GM20000 (cell line): ENCODE measurements at regions not wholly inside any gene's neighbourhood (a gene's known extent, or its start where the extent isn't known, plus 50 kb on each side); places are given as distances from the start of the nearest gene placed in this dataset.

Experiments
- DNase-seq: peaks from one replicate; pipeline ENCODE4 v3.0.0; 2012; ENCODE audit warnings: low spot score
- CTCF ChIP-seq: IDR thresholded peaks from 2 replicates; pipeline ENCODE4 v1.5.1; 2012; ENCODE audit warnings: mild to moderate bottlenecking, control low read depth; ENCODE audit errors: extremely low read depth, missing control alignments

GRCh38 chr2:7709907-7710306, 792.7 kb downstream of the RNF144A start:
- DNase-seq, result no peak
- no peak for TF ChIP-seq CTCF

GRCh38 chr2:7711167-7711566, 794.0 kb downstream of the RNF144A start:
- no peak for TF ChIP-seq CTCF
- DNase-seq, result no peak

GRCh38 chr2:7719876-7720275, 802.7 kb downstream of the RNF144A start:
- no peak for TF ChIP-seq CTCF
- DNase-seq, result no peak

GRCh38 chr2:7721413-7721995, 804.3 kb downstream of the RNF144A start:
- DNase-seq, result no peak

GRCh38 chr2:7722212-7722910, 805.1 kb downstream of the RNF144A start:
- DNase-seq, result peak; percentile 12
- no peak for TF ChIP-seq CTCF

More at GRCh38 chr2:7721413-7721995, 804.3 kb downstream of the RNF144A start:
- no peak for TF ChIP-seq CTCF

GRCh38 chr2:7724336-7724735, 807.1 kb downstream of the RNF144A start:
- no peak for TF ChIP-seq CTCF
- no peak for DNase-seq

- no peak for DNase-seq
- no peak for TF ChIP-seq CTCF
Measured at GRCh38 chr2:7725171-7725849, 808.1 kb downstream of the RNF144A start.
